Stimulated activated CD4-positive, alpha-beta T cell treated with anti-CD3 and anti-CD28 coated beads, Interleukin-15, amount 100 ng/mL, for 24 hours (primary cell): ENCODE measurements at regions not wholly inside any gene's neighbourhood (a gene's known extent, or its start where the extent isn't known, plus 50 kb on each side); places are given as distances from the start of the nearest gene placed in this dataset.
A peak's percentile ranks its signal among the peaks of the same experiment; 100 is the strongest.
"Not testable (repeated sequence)": the region's sequence is repeated elsewhere in the genome, so short reads cannot be mapped to it uniquely, and the experiment has no call there.

Experiments
- DNase-seq: peaks from one replicate; pipeline ENCODE4 v3.0.0-alpha.2; 2020

DNA sequence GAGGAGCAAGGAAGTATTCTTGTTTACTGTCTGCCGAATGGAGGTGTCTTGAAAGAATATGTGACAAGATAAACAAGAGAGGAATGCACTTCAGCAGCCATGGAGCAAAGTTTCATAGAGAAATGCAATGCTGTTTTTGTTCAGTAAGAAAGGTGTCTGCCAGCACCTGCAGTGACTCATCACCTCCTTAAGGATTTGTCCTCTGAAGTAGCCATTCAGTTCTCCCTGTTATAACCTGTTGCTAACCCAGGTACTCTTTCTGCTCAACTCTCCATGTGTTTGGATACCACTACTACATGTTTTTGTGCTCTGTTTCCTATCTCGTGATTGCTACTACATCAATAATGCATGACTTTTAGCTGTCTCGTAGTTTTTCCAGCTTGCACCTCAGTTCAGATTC lies 328.9 kb downstream of the CHL1 start:
- DNase-seq, result no peak

DNA sequence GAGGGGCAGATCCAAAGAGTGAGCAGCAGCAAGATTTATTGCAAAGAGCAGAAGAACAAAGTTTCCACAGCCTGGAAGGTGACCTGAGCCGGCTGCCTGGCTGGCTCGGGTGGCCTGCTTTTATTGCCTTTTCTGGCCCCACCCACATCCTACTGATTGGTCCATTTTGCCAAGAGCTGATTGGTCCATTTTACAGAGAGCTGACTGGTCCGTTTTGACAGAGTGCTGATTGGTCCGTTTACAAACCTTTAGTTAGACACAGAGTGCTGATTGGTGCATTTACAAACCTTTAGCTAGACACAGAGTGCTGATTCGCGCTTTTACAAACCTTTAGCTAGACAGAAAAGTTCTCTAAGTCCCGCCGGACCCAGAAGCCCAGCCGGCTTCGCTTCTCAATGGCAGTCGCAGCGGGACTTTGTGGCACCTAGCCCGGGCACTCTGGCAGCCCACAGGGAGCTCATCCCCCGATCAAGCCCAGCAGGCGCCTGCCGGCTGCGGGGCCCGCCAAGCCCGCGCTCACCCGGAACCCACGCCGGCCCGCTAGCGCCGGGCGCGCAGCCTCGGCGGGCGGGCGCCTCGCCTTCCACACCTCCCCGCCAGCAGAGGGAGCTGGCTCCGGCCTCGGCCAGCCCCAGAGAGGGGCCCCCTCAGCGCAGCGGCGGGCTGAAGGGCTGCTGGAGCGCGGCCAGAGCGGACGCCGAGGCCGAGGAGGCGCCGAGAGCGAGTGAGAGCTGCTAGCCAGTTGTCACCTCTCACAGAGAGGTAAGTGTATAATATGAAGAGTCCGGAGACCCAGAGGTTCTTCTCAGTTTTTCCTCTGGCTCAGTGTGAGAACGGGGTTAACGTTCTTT lies 339.2 kb downstream of the CHL1 start:
- no peak for DNase-seq

DNA sequence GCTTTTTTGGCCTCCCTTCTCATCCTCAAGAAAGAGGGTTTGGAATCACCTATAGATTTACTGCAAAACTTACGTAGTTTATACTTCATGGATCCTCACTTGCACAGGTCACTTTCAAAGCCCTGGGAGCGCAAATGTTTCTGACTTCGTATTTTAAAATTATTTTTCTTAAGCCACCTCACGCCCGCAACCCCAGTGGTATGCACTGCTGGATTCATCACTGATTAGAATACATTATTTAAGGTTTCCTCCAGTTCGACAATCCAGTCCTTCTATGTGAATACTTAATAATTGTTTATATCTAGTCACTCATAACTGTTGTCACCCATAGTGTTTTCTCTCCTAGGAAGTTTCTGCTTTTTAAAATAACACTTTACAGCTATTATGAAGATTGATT lies 339.9 kb downstream of the CHL1 start:
- no peak for DNase-seq

DNA sequence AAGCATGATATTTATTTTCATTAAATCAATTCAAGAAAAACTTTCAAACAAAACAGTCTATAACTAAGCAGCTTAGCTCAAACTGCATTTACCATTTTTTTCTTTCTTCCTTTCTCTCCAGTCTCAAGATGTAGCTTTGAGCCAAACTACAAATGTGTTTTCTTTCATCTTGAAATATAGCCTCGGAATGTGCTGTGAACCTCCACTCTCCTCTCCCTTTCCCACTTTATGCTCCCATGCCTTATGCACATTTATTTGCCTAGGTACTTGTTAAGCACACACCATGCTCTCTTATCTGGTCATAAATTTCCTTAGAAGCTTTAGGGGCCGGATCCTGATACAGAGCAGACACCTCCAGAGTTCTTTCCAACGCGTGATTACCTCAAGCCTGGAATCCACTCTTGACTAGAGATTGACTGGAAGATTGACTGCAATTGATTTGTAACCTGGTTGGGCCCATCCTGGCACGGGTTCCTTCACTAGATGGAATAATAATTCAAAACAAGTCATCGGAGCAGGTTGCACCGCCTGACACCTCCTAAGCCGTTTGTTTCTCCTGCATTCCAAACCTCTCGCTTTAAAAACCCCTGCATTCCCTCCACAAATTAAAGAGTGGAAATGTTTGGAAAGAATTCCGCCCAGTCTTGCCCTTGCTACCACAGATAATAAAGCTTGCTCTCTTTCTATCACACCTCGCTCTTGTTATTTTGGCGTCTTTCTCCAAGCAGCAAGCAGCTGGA lies 344.7 kb downstream of the CHL1 start:
- DNase-seq, result no peak

DNA sequence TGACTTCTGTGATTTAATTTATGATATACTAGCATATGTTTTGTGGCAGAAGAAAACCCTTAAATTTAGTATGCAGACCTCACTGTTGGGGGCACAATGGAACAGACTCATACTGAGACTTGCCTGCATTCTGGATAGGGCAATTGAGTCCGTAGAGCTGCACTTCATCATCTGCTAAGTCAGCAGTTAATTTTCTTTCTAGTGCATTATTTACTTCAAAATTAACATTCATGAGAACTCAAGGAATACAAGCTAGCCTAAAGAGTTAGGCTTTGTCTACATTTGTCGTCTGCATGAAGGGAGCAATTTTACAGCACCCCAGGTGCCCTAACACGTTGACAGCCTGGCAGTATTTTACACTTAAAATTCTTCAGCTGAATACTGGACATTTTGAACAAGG lies 345.5 kb downstream of the CHL1 start:
- no peak for DNase-seq

DNA sequence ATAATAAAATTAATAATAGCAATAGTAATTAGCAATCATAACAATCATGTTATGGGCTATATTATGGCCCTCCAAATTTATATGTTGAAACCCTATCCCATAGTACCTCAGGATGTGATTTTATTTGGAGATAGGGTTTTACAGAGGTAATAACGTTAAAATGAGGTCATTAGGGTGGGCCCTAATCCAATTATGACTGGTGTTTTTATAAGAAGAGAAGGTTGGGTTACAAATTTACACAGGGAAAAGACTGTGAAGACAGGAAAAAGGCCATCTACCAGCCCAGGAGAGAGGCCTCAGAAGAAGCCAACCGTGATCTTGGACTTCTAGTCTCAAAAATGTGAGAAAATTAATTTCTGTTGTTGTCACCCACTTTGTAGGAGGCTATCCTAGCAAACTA lies 353.1 kb downstream of the CHL1 start:
- no peak for DNase-seq

DNA sequence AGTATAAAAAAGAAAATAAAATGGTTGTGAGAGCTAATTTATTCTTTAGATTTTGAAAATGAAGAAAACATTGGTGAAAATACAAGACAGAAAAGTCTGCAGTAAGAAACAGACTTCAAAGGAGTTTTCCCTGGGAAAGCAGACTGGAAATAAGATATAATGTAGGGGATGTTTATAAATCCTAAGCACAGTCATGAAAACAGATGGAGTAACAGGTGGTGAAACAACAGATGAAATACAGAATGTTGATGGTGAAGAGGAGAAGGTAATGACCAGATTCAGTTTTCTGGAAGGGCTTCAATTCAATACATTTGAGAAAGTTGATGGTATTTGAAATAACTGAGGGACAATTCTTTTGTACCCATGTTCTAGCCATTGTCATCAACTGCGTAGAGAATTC lies 353.9 kb downstream of the CHL1 start:
- DNase-seq, result no peak

DNA sequence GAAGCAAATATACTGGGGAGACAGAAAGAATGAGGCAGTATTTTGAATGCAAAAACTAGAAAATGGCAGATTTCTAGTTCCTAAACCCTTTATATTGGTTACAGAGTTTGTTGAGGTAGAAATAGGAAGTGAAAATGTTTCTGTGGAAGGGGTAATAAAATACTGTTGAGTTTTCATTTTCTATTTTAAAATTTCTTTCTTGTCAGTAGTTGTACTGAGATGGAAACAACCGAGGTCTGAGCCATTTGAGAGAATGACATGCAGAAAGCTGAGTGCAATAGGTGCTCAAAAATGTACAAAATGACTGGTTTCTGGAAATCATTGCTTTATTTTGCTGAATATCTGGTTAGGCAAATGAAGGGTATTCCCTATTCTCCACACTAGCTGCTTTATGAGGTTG lies 361.4 kb downstream of the CHL1 start:
- no peak for DNase-seq

DNA sequence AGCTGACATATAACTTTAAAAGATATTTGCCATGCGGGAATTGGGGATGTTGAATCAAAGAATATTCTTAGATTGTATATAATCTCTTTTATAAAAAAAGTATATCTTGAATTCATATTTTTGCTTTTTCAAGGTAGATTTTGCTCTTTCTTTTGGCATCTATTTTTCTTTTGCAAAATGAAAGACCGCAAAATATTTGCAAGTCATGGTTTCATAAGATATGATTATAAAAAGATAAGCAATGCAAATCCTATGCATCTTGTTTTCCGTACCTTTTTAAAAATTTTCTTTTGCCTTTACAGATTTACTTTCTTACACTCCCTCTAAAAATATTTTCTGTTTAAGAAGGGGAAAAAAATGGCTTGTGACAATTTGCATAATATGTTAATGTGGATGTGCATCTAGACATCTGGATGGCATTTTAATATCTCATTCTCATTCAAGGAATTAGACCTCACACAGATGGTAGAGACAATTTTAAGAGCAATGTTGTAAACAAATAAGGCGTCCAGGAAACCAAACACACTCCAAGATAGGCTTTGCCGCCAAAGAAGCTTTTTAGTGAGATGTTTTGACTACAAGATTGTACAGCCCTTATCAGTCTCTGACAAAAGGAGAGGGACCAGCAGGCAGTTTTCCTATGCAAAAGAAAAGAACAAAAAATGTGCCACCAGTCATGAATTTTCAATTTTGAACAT lies 371.1 kb downstream of the CHL1 start:
- DNase-seq, result no peak

DNA sequence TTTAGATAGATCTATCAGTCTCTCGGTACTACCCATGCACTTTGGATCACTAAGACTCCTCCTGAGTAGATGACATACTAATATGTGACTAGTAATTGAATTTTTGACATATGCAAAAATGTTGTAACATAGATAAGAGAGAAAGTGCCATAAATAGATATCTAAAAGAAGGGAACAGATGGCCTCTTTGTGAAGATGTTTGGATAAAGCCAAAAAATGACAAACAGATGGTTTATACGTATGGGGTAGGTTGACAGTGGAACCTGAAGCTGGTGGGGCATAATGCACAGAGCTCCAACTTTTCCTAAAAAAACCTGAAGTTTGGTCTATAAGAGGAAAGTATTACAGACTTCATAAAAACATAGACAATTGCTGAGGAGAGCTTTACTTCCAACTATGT lies 383.0 kb downstream of the CHL1 start:
- not testable (repeated sequence) for DNase-seq

DNA sequence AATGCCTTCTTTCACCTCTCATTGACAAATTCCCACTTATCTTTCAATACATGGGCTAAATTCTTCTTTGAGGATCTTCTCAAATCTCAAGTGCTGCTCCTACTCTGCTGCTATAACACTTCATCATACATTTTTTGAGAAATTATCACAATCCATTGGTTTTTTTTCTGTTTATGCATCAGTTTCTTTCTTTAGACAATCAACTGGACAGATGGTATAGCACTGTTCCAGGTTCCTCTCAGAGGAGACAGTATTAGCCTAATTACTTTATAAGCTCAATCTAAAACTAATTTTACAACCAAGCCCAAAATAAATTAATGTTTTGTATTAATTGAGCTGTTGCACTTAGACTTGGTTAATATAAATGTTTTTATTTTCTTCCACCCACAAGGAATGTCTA lies 392.5 kb downstream of the CHL1 start:
- not testable (repeated sequence) for DNase-seq

DNA sequence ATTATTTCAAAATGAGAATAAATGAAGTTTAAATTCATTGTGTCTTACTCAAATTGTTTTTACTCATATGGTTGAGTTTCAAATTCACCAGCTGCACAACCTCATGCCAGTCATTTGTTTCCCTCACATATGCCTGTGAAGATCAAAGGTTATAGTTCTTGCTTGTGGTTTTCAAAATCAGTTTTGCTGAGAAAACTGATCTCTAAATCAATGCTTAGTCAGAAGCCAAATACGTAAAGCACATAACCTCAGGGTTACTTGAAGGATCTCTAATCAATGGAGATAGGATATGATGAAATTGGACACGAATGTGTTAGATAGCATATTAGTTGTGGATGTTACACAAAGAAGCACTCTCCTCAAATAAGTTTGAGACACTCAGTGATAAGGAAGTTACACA lies 400.7 kb downstream of the CHL1 start:
- not testable (repeated sequence) for DNase-seq

DNA sequence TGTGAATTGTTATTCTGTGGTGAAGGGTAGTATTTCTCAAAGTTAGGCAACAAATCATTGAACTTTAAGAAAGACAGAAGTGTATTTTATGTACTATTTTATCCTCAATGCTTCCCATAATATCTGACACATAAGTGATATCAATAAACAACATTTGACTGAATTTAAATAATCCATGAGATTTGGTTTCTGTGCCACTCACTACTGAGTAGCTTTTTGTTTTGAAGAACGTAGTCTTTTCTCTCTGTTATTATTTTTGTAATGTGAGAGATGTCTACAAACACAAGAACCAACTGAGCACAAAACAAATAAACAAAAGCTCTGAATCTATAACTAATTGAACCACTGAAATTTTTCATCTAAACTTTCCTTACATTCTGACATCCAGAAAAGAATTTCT lies 401.2 kb downstream of the CHL1 start:
- DNase-seq, result not testable (repeated sequence)

DNA sequence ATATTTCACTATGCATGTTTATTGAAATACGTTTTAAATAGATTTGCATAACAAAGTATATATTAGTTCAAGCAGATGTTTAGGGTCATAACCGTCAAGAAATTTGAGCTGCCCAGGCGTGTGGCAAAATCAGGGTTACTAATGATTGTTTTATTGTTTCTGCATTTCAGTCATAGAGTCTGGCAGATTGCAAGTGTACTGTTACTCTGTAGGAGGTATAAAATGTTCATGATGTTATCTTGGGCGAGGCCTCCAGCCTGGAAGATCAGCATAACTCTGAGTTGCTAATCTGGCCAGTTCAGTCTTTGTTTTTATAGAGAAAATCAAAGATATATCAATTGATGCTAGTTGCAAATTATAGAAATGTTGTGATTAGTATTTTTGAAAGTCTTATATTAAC lies 410.9 kb downstream of the CHL1 start:
- DNase-seq, result not testable (repeated sequence)

DNA sequence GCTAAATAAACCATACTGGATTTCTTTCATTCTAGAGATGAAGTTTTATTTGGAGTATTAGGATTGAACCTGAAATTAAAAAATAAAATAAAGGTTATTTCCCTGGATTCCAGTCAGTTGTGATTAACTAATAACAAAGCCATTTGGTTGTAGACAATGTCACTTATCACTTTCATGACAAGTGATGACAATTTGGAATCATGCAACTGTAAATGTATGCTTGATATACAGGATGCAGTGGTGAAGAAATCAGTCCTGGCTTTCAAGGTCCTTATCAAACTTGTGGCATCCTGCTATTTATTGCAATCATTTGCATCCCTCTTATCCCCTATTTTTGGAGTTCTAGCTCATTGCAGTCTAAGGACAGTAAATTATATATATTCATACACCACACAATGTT lies 425.2 kb downstream of the CHL1 start:
- no peak for DNase-seq

DNA sequence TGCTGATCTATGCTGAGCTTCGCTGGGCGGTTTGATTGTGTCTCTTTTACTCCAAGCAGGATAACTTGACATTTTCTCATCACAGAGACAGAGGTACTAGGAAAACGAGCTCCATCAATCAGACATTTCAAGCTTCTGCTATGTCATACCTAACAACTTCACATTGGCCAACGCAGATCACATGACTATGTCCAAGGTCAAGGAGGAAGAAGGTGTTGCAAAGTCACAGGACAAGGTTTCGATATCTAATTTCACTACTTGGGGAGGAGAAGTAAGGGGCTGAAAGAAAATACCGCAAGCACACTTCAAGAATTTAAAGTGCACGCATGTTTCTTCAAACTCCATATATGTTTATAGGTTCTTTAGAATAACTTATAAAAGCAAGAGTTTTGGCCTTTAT lies 425.8 kb downstream of the CHL1 start:
- no peak for DNase-seq

DNA sequence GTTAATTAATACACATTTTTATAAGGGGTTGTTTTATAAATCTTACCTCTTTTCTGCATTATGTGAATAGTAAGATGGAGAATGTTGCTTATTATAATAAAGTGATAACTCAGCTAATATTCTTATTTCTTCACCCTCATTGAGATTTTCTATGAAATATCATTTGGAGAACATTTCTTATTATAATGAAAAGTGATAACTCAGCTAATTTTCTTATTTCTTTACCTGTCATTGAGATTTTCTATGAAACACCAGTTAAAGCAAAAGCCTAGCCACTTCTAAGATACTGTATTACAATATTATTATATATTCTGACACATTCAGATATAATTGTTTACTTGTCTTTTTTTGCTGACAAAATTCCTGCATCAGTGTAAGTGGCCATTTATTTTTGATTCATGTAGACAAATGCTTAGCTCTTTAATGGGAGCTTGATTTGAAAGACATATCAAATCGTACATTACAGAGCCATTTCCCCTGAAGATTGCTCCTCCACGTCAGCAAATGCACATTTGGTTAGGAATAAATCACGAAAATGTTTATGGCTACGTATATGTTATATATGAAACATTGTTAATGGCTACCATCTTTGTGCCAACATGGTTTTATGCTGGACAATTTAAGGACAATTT lies 427.5 kb downstream of the CHL1 start:
- DNase-seq, result no peak

DNA sequence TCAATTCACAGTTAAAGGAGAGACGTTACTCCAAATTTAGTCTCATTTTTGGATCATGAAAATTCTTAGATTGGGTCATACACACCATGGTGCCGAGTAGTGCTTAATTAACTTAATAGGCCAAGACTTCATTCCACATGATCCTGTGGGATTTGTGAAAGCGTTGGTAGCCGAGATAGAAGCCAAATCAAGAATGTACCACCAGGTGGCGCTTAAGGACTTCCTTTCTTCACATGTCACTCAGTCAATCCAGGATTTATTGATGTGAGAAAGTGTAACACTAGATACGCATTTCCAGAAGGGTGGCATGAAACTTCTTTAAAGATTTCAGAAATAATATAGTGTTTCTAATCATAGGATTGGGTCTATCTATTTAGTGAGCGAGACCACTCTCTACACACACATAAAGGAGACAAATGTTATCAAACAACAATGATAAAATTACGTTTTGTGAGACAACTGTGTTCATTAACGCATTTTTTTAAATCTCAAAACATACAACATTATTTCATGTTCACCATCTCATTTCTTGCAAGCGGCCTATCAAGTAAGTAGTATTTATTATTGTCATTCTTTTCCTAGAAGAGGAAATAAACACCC lies 436.1 kb downstream of the CHL1 start:
- DNase-seq, result peak; percentile 46

DNA sequence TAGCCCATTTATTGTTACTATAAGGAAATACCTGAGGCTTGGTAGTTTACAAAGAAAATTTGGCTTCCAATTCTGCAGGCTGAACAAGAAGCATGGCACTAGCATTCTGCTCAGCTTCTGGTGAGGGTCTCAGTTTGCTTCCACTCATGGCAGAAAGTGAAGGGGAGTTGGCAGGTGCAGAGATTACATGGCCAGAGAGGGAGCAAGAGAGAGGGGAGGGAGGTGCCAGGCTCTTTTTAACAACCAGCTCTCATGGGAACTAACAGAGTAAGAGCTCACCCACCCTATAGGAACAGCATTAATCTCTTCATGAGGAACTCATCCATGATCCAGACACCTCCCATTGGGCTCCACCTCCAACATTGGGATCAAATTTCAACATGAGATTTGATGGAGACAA lies 437.9 kb downstream of the CHL1 start:
- DNase-seq, result no peak

DNA sequence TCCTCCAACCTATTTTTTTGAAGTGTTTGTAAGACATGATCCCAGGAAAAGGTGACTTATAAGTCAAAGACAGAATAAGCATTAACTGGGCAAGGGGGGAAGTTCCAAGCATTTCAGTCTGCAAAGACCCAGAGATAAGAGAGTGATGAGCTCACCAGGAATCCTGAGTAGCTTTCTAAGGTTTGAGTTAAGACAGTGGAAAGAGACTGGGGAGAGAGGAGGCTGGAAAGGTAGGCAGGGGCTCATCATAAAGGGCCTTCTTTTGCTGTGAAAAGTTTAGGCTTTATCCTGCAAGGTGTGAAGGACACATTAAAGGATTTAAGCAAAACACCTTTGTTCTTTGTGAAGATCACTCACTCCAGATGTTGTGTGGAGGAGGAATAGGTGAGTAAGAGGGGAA lies 438.8 kb downstream of the CHL1 start:
- no peak for DNase-seq

DNA sequence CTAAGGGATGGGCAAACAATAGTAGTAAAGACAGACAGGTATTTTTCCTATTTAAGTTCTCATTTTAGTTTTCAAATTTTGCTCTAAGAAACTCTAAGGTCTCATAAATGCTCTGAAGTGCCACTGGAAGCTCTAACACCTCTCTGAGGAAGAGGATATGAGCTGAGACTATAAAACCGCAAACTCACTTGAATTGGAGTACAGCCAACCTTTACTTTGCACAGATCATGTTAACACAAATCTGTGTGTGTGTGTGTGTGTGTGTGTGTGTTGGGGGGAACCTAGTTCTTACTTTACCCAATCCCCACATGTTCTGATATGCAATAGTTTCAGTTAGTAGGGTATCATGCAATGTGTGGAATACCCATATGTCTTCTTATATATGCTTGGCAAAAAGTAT lies 446.8 kb downstream of the CHL1 start:
- no peak for DNase-seq

DNA sequence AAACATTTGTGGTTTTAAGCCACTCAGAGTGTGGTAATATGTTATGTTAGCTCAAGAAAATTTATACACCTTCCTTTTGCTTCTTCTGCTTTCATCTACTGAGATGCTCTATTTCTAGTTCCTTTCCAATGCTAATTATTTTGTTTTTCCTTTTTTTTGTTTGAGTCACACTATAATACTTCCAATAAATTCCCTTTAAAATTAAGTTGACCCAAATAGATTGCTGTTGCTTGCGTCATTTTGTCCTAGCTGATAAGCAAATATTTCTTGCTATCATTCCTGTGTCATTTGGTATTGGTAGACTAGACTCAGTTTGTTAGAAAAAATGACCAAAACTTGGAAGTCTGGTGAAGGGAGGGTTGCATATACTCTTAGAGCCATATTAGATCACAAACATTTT lies 437.0 kb upstream of the CNTN6 start:
- DNase-seq, result no peak

DNA sequence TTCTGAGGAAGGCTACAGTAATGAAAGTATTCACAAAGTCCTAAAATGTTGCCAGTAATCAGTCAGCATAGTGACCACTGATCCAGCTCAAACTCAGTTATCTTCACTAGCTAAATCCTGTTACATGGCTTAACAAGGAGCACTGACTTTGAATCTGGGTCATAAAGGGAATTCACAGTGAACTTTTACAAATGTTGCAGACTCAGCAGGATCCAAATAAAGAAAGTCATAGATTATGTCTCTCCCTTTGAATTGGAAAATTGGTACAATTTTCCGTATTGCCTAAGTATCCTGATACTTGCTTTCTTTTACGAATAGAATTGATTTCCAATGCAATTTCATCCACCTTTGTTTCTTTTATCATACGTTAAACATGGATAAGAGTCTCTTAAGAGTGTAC lies 431.5 kb upstream of the CNTN6 start:
- no peak for DNase-seq
